GM23338 (cell line): ENCODE measurements at regions not wholly inside any gene's neighbourhood (a gene's known extent, or its start where the extent isn't known, plus 50 kb on each side); places are given as distances from the start of the nearest gene placed in this dataset.

Experiments used
- CREB1 ChIP-seq: fragments of 250-450 bp; sonication (Bioruptor Pico); IDR thresholded peaks from 2 replicates; pipeline ENCODE4 v1.5.0; 2020; ENCODE audit warnings: low read depth, mild to moderate bottlenecking, moderate library complexity
- EZH2phosphoT487 ChIP-seq: fragments of 200-600 bp; sonication (generic); IDR thresholded peaks from one replicate; pipeline ENCODE4 v1.8.1; 2018; ENCODE audit warnings: antibody characterized with exemption; ENCODE audit not compliant: unreplicated experiment
- JUNB ChIP-seq: IDR thresholded peaks from one replicate; pipeline ENCODE4 v1.6.1; 2016; ENCODE audit warnings: antibody characterized with exemption; ENCODE audit not compliant: unreplicated experiment
- POLR2AphosphoS5 ChIP-seq: IDR thresholded peaks from 2 replicates; pipeline ENCODE4 v1.6.1; 2016; ENCODE audit warnings: antibody characterized with exemption, low read depth
- STAT1 ChIP-seq: IDR thresholded peaks from one replicate; pipeline ENCODE4 v1.6.1; 2016; ENCODE audit warnings: antibody characterized with exemption; ENCODE audit not compliant: unreplicated experiment
- TF ChIP-seq, protein P1 (sequence below), 2 experiments: fragments of 200-600 bp in 1 of 2; sonication (generic) in 1 of 2; conservative IDR thresholded peaks; 2 replicates each; pipeline versions ENCODE4 v1.5.1 to v1.6.1; 2016 to 2017; ENCODE audit warnings: antibody characterized with exemption in 2 of 2, low read depth in 2 of 2, mild to moderate bottlenecking in 2 of 2, moderate library complexity in 1 of 2
- TF ChIP-seq, protein P2 (sequence below): IDR thresholded peaks from one replicate; pipeline ENCODE4 v1.6.1; 2018; ENCODE audit warnings: antibody characterized with exemption; ENCODE audit not compliant: unreplicated experiment
- TF ChIP-seq, protein P3 (sequence below): fragments of 250-450 bp; sonication (Bioruptor Pico); IDR thresholded peaks from 2 replicates; pipeline ENCODE4 v1.5.0; 2020; ENCODE audit warnings: mild to moderate bottlenecking, moderate library complexity

DNA sequence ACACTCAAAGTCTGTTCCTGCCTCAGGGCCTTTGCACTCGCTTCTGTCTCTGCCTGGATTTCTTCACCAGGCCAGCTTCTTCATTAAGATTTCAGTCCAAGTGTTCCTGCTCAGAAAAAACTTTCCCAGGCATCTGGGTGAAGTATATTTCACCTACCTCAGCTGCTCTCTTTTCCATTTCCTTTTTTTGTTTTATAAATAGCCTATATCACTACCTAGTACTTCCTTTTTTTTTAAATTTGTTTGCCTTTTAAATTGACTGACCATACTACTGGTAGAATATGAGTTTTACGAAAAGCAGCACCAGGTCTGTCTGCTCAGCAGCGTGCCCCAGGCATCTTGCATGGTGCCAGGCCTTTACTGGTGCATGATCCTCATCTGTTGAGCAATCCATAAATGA is 1064.4 kb downstream of the UQCRFS1 start:
- TF ChIP-seq, protein P1, sequence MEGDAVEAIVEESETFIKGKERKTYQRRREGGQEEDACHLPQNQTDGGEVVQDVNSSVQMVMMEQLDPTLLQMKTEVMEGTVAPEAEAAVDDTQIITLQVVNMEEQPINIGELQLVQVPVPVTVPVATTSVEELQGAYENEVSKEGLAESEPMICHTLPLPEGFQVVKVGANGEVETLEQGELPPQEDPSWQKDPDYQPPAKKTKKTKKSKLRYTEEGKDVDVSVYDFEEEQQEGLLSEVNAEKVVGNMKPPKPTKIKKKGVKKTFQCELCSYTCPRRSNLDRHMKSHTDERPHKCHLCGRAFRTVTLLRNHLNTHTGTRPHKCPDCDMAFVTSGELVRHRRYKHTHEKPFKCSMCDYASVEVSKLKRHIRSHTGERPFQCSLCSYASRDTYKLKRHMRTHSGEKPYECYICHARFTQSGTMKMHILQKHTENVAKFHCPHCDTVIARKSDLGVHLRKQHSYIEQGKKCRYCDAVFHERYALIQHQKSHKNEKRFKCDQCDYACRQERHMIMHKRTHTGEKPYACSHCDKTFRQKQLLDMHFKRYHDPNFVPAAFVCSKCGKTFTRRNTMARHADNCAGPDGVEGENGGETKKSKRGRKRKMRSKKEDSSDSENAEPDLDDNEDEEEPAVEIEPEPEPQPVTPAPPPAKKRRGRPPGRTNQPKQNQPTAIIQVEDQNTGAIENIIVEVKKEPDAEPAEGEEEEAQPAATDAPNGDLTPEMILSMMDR (conservative IDR thresholded peaks at IDR 0.05; ENCODE audit: low read depth in 2 of 2) = no peak
- TF ChIP-seq POLR2AphosphoS5 = no peak
- TF ChIP-seq, protein P2, sequence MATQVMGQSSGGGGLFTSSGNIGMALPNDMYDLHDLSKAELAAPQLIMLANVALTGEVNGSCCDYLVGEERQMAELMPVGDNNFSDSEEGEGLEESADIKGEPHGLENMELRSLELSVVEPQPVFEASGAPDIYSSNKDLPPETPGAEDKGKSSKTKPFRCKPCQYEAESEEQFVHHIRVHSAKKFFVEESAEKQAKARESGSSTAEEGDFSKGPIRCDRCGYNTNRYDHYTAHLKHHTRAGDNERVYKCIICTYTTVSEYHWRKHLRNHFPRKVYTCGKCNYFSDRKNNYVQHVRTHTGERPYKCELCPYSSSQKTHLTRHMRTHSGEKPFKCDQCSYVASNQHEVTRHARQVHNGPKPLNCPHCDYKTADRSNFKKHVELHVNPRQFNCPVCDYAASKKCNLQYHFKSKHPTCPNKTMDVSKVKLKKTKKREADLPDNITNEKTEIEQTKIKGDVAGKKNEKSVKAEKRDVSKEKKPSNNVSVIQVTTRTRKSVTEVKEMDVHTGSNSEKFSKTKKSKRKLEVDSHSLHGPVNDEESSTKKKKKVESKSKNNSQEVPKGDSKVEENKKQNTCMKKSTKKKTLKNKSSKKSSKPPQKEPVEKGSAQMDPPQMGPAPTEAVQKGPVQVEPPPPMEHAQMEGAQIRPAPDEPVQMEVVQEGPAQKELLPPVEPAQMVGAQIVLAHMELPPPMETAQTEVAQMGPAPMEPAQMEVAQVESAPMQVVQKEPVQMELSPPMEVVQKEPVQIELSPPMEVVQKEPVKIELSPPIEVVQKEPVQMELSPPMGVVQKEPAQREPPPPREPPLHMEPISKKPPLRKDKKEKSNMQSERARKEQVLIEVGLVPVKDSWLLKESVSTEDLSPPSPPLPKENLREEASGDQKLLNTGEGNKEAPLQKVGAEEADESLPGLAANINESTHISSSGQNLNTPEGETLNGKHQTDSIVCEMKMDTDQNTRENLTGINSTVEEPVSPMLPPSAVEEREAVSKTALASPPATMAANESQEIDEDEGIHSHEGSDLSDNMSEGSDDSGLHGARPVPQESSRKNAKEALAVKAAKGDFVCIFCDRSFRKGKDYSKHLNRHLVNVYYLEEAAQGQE = no peak
- no peak for TF ChIP-seq EZH2phosphoT487
- TF ChIP-seq STAT1 = no peak
- no peak for TF ChIP-seq JUNB
- no peak for TF ChIP-seq CREB1 (CRISPR knock-in tag)
- TF ChIP-seq, protein P3, sequence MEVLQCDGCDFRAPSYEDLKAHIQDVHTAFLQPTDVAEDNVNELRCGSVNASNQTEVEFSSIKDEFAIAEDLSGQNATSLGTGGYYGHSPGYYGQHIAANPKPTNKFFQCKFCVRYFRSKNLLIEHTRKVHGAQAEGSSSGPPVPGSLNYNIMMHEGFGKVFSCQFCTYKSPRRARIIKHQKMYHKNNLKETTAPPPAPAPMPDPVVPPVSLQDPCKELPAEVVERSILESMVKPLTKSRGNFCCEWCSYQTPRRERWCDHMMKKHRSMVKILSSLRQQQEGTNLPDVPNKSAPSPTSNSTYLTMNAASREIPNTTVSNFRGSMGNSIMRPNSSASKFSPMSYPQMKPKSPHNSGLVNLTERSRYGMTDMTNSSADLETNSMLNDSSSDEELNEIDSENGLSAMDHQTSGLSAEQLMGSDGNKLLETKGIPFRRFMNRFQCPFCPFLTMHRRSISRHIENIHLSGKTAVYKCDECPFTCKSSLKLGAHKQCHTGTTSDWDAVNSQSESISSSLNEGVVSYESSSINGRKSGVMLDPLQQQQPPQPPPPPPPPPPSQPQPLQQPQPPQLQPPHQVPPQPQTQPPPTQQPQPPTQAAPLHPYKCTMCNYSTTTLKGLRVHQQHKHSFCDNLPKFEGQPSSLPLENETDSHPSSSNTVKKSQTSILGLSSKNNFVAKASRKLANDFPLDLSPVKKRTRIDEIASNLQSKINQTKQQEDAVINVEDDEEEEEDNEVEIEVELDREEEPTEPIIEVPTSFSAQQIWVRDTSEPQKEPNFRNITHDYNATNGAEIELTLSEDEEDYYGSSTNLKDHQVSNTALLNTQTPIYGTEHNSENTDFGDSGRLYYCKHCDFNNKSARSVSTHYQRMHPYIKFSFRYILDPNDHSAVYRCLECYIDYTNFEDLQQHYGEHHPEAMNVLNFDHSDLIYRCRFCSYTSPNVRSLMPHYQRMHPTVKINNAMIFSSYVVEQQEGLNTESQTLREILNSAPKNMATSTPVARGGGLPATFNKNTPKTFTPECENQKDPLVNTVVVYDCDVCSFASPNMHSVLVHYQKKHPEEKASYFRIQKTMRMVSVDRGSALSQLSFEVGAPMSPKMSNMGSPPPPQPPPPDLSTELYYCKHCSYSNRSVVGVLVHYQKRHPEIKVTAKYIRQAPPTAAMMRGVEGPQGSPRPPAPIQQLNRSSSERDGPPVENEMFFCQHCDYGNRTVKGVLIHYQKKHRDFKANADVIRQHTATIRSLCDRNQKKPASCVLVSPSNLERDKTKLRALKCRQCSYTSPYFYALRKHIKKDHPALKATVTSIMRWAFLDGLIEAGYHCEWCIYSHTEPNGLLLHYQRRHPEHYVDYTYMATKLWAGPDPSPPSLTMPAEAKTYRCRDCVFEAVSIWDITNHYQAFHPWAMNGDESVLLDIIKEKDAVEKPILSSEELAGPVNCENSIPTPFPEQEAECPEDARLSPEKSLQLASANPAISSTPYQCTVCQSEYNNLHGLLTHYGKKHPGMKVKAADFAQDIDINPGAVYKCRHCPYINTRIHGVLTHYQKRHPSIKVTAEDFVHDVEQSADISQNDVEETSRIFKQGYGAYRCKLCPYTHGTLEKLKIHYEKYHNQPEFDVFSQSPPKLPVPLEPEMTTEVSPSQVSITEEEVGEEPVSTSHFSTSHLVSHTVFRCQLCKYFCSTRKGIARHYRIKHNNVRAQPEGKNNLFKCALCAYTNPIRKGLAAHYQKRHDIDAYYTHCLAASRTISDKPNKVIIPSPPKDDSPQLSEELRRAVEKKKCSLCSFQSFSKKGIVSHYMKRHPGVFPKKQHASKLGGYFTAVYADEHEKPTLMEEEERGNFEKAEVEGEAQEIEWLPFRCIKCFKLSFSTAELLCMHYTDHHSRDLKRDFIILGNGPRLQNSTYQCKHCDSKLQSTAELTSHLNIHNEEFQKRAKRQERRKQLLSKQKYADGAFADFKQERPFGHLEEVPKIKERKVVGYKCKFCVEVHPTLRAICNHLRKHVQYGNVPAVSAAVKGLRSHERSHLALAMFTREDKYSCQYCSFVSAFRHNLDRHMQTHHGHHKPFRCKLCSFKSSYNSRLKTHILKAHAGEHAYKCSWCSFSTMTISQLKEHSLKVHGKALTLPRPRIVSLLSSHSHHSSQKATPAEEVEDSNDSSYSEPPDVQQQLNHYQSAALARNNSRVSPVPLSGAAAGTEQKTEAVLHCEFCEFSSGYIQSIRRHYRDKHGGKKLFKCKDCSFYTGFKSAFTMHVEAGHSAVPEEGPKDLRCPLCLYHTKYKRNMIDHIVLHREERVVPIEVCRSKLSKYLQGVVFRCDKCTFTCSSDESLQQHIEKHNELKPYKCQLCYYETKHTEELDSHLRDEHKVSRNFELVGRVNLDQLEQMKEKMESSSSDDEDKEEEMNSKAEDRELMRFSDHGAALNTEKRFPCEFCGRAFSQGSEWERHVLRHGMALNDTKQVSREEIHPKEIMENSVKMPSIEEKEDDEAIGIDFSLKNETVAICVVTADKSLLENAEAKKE (CRISPR knock-in tag) = no peak
